NB4 (cell line): ENCODE measurements at regions not wholly inside any gene's neighbourhood (a gene's known extent, or its start where the extent isn't known, plus 50 kb on each side); places are given as distances from the start of the nearest gene placed in this dataset.

Experiments used
- DNase-seq: peaks from one replicate; pipeline ENCODE4 v3.0.0; 2010; ENCODE audit warnings: low read depth
- H3K4me3 ChIP-seq: one replicate; pipeline ENCODE4 v1.5.1; 2011; ENCODE audit warnings: mild to moderate bottlenecking, low read depth, low read length, moderate library complexity
- MYC ChIP-seq: IDR thresholded peaks from 2 replicates; pipeline ENCODE4 v1.6.1; 2011; ENCODE audit warnings: low read depth, low read length
- POLR2A ChIP-seq: IDR thresholded peaks from 2 replicates; pipeline ENCODE4 v1.6.1; 2011; ENCODE audit warnings: mild to moderate bottlenecking; ENCODE audit not compliant: insufficient read length; ENCODE audit errors: extremely low read depth
- TF ChIP-seq, protein P1 (sequence below): IDR thresholded peaks from 2 replicates; pipeline ENCODE4 v1.6.1; 2011; ENCODE audit warnings: low read depth, low read length
- TF ChIP-seq, protein P2 (sequence below): IDR thresholded peaks from one replicate; pipeline ENCODE4 v1.5.1; 2012; ENCODE audit warnings: low read depth, low read length

DNA sequence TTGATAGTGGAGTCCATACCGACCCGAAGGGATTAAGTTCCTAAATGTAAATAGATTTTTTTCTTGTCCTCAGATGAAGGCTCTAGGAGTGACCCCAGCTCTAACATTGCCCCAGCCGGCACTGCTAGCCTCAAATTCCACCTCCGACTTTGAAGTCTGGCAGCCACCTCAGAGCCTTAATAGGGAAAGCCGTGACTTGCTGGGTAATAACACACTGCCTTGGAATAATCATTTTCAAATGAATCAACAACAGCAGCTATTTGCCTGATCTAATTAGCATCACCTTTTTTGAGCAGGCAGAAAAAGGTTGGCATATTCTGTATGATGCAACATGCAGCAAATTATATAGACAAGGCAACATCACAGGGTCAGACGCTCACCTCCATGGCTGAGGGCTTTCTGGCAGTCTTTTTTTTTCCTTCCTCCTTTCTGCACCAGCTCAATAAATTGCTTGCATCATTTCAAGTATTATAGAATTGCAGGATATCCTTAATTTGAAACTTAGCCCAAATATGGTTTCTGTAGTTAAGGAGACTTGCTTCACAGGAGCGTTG, 276.5 kb upstream of the ATP5MC3 start:
- DNase-seq: peak; percentile 54
- TF ChIP-seq, protein P1, sequence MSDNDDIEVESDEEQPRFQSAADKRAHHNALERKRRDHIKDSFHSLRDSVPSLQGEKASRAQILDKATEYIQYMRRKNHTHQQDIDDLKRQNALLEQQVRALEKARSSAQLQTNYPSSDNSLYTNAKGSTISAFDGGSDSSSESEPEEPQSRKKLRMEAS: 0 out of 2 replicates have a peak, but pooled peaks have one; percentile 5
- TF ChIP-seq, protein P2, sequence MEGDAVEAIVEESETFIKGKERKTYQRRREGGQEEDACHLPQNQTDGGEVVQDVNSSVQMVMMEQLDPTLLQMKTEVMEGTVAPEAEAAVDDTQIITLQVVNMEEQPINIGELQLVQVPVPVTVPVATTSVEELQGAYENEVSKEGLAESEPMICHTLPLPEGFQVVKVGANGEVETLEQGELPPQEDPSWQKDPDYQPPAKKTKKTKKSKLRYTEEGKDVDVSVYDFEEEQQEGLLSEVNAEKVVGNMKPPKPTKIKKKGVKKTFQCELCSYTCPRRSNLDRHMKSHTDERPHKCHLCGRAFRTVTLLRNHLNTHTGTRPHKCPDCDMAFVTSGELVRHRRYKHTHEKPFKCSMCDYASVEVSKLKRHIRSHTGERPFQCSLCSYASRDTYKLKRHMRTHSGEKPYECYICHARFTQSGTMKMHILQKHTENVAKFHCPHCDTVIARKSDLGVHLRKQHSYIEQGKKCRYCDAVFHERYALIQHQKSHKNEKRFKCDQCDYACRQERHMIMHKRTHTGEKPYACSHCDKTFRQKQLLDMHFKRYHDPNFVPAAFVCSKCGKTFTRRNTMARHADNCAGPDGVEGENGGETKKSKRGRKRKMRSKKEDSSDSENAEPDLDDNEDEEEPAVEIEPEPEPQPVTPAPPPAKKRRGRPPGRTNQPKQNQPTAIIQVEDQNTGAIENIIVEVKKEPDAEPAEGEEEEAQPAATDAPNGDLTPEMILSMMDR: no peak
- H3K4me3 ChIP-seq: no peak overlapping the region

DNA sequence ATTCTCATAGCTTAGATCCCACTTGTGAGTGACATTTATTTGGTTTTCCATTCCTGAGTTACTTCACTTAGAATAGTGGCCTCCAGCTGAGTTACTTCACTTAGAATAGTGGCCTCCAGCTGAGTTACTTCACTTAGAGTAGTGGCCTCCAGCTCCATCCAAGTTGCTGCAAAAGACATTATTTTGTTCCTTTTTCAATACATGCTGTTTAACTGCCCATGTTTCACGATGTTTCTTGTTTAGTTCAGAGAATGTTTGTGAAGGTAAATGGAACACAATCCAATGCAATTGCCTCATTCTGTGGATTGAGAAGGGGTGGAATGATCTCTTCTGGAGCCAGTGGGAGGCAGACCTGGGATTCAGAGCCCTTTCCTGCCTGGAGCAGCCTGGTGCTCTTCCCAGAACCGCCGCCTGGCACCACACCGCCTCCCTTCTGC, 273.5 kb upstream of the ATP5MC3 start:
- H3K4me3 ChIP-seq: no peak overlapping the region
- DNase-seq: no peak
- TF ChIP-seq, protein P2: no peak

DNA sequence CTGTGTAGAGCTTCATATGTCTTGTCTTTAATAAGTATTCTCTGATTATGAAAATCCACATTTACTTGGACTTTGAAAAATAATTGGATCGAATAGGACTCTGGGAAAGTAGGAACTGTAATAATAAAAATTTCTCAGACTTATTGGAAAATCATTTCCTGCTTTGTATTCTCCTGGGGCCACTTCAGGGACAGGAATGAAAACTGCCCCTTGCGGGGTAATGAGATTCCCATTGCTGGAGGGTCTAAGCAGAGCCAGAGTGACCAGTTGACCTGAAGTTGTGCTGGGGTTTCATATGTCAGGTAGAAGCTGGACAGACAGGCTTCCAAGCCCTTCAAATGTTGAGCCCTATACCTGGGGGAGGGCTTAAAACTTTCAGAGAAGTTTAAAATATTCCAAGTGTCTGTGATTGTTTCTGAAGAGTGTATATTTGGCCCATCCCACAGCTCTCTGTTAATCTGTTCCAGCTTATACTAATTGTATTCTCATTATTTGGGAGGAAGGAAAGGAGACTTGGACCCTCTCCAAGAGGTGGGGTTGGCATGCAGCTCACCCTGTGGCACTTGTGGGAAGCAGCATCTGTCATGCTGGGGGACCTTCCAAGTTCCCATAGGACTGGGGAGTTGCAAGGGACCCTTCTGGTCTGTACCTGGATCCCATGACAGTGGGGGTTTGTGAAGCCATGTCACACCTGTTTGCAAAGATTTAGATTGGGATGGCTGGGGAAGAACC, 268.7 kb upstream of the ATP5MC3 start:
- DNase-seq: no peak
- no peak overlapping the region for H3K4me3 ChIP-seq
- TF ChIP-seq, protein P1: no peak

DNA sequence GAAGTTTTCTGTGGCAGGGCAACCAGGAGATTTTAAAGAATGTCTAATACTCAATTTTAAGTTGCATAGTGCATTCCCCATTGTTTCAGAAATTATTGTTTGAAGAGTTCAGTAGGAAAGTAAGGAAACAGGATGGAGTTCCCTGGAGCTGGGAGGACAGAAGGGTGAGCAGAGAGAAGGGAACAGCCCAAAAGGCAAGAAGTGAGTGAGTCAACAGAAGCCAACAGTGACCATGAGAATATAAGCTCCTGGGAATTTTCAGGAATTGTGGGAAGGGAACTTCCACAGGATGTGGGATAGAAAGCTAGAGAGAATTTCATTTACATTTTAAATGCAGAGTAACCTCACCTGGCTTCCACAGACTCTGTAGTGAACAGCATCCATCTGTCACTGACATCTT, 268.1 kb upstream of the ATP5MC3 start:
- DNase-seq: no peak
- H3K4me3 ChIP-seq: no peak overlapping the region
- TF ChIP-seq, protein P1: no peak
- no peak for TF ChIP-seq MYC
- TF ChIP-seq, protein P2: no peak
- no peak for TF ChIP-seq POLR2A

DNA sequence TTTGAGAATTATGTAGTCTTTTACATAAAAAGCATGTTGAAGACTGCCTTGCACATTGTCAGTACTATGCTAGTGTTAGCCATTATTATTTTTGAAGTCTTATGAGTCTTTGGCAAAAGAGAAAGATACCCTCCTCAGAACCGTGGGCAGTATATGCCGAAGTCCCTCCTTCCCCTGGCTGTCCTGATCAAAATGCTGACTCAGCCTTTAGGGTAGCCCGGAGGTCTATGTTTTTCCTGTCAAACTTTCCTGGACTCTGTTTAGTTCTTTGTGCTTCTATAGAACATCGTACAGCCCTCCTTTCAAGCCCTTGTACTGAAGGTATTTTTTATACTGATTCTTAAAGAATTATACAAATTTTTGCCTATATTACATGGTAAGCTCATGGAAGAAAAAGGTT, 264.7 kb upstream of the ATP5MC3 start:
- TF ChIP-seq MYC (no peak), POLR2A (no peak)
- TF ChIP-seq, protein P1: no peak
- TF ChIP-seq, protein P2: no peak
- no peak for DNase-seq
- H3K4me3 ChIP-seq: no peak overlapping the region

DNA sequence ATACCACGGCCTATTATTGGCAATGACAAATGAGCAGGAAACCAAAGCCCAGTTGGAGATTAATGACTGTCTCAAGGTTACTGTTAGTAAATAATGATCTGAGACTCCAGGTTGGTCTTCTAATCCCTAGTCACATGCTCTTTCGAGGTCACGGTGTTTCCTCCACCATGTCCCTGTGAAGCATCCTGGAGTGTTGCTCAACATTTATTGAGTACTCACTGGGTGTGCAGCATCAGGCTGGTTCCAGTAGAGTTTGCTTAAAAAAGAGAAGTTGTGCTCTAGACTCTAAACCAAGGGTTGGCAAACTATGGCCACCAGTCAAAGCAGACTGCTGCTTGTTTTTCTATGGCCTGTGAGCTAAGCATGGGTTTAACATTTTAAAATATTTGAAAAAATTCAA, 263.8 kb upstream of the ATP5MC3 start:
- DNase-seq: peak; percentile 95
- TF ChIP-seq, protein P1: peak; percentile 85
- TF ChIP-seq POLR2A: no peak
- H3K4me3 ChIP-seq: no peak overlapping the region

DNA sequence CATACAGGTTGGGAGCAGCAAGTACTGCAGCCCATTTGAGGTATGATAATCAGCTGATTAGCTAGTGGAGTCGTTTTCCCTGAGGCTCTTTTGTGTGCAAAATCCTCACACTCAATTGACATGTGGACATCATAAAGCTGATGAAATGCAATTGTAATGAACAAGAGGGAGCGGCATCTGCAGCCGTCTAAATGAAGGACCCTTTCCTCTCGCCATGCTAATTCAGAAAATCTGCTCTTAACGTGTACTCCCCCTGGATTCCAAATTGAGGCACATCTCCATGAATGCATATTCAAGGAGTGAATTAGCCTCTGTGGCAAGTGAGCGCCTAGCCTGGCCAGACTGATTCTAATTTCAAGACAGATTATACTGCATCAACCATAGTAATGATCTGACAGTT, 260.9 kb upstream of the ATP5MC3 start:
- TF ChIP-seq, protein P2: no peak
- TF ChIP-seq, protein P1: no peak
- TF ChIP-seq MYC (no peak), POLR2A (no peak)
- H3K4me3 ChIP-seq: no peak overlapping the region
- DNase-seq: no peak
